Left forelimb (tissue), 1 donor: ENCODE measurements at regions not wholly inside any gene's neighbourhood (a gene's known extent, or its start where the extent isn't known, plus 50 kb on each side); places are given as distances from the start of the nearest gene placed in this dataset.

Experiments used
- DNase-seq: peaks from one replicate; pipeline ENCODE4 v3.0.0-alpha.2; 2018; ENCODE audit warnings: low spot score

GRCh38 chr16:86039606-86040005 is 140.6 kb downstream of the IRF8 start:
- peak; percentile 25 for DNase-seq

GRCh38 chr16:86040496-86040895 is 141.5 kb downstream of the IRF8 start:
- DNase-seq = peak; percentile 17

DNA sequence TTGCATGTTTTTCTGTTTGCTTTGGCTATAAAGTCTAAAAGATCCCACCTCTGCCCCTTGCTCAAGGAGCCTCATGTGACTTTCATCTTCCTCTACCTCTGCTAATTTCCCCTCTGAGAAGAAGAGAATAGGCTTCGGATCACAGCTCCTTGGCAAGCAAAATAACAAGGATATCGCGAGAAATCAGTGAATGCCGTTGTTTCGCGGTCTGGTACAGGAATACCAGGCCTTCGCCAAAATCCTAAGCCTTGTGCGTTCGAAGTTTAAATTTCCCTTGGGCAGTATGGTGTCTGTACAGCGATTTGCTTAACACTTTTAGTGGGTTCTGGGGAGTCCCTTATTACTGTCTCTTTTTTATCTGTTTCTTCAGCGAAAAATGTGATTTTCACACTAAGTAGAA is 142.3 kb downstream of the IRF8 start:
- peak; percentile 31 for DNase-seq

GRCh38 chr16:86041807-86042206 is 142.8 kb downstream of the IRF8 start:
- DNase-seq = no peak

GRCh38 chr16:86042393-86042792 is 143.4 kb downstream of the IRF8 start:
- no peak for DNase-seq

DNA sequence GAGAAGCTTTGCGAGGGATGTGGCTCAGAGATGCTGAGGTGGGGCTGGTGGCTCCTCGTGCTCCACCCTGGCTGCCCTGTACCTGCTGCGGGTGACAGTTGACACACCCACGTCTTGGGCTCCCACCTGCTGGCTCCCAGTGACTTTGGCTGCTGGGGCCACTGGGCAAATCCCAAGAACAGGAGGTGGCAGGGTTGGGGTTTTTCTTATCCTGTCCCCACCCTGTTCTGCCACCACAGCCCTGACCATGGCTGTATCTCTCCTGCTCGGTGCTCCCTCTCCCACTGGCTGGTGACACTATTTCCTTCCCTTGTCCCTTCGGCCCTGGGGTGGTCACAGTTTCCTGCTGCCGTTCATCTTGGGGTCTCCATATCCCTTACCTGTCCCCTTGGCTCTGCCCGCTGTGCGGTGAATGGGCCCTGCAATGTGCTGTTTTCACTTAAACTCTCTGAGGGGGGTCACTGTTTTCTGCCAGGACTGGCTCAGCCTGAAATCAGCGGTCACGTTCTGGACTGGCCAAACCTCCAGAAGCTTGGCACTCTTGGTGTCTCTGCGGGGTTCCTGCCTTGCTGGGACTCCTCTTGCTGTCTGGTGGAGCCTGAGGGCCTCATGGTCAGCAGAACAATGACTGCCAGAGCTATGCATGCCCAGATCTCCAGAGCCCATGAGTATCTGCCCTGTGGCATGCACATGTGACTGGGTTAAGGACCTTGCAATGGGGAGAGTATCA is 144.2 kb downstream of the IRF8 start:
- DNase-seq = peak; percentile 34

DNA sequence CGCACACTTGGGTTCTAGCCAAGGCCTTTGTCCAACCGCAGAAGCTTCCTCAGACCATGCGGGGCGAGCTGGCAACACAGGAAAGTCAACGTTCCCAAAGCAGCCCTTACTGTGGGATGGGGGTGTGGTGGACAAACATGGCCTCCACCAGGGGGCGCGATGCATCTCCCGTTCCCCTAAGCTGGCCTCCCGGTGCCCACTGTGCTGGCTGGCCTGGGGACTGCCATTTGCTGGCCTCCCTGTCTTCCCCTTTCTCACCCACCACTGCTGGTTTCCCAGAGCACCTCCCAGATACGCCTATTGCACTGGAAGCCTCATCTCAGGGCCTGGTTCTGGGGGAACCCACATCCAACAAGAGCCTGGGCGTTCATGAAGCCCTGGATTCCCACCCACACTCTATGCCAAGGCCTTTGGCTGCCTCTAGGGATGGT is 145.3 kb downstream of the IRF8 start:
- peak; percentile 53 for DNase-seq

GRCh38 chr16:86044881-86045590 is 146.1 kb downstream of the IRF8 start:
- DNase-seq = peak; percentile 52

DNA sequence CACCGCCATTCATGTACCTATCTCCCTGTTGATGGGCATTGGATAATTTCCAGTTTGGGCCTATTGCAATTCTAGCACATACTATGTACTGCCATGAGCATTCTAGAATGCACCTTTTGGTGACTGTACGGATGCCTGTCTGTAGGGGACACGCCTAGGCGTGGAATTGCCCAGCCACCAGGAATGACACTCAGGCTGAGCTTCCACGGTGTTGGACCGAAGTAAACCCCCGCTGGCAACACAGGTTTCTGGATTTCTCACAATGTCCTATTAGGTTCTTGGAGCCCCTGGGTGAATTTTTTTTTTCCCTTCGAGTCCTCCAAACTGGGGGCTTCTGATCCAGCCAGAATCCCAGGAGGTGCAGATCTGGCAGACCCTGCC is 146.6 kb downstream of the IRF8 start:
- DNase-seq = peak; percentile 11

GRCh38 chr16:86046026-86046425 is 147.1 kb downstream of the IRF8 start:
- no peak for DNase-seq

DNA sequence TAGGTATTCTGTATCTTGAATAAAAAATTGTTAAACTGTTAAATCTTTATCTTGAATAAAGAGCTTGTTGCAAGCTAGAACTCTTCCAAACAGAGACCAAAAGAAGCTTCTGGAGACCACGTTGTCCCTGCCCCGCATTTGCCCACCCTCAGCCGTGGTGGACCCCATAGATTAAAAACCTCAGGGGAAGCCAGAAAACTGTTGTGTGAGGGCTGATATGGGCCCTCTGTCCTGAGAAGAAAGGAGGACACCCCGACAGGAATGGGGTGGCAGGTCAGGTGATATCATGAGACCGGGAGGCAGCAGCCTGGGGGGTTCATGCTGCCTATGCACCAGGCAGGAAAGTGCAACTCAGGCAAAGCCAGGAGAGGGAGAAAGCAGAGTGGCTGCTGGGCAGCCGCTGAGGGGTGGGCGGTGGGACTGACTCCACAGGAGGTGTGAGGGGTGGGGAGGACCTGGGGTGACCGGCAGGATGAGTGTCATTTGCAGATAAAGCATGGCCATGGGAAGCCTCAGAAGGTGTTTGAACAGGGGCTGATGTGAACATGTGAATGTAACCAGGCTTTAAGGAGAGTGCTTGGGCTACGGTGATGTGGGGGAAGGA is 147.8 kb downstream of the IRF8 start:
- peak; percentile 63 for DNase-seq

DNA sequence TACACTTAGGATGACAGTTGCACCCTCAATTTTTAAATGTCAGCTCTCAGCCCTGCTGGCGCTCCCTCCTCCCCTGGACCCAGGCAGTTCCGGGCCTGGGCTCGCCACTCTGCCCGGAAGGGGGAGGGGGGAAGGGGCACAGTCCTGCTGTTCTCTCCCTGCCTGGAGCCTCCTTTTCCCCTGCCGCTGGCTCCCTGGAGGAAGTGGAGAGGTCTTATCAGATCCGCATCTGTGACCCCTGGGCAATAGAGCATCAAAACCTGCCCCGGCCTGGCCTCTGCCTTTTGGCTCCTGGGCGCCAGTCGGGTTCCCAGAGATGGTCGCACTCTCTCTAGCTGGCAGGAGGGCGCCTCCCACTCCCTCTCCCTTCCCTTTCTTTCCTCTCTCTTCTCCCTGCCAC is 149.3 kb downstream of the IRF8 start:
- DNase-seq = no peak

- no peak for DNase-seq
Observed at GRCh38 chr16:86048882-86049585, 150.1 kb downstream of the IRF8 start.

DNA sequence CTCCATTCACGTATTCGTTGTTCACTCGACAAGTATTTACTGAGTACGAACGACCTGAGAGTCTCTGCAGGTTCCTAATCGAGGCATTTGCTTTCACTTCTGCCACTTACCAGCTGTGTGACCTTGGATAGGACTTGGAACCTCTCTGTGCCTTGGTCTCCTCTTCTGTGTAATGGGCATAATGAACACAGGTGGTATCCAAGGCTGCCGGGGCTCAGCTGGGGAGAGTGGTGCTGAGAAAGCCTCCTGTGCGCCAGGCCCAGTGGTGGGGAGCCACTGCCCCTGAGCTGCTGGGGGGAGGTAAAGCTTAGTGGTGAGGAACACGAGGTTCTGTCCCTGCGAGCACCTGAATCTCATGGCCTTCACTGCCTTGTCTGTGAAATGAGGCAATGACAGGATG is 150.7 kb downstream of the IRF8 start:
- no peak for DNase-seq

DNA sequence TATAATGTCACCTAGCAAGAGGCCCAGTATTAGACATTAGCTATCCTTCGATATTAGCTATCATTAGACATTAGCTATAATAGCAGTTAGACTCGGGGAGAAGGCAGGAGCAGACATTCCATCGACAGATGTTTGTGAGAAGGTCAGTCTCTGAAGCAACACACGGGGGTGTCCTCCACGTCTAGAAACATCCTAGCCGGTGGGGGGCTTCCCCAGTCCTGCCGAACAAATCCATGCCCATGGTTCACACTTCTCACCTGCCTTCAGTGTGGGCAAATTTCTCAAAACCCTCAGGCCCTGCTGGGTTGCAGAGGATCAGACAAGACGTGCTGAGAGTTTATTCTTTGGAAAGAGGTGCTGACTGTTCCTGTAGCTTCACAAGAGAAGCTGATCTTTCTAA is 151.1 kb downstream of the IRF8 start:
- DNase-seq = no peak

DNA sequence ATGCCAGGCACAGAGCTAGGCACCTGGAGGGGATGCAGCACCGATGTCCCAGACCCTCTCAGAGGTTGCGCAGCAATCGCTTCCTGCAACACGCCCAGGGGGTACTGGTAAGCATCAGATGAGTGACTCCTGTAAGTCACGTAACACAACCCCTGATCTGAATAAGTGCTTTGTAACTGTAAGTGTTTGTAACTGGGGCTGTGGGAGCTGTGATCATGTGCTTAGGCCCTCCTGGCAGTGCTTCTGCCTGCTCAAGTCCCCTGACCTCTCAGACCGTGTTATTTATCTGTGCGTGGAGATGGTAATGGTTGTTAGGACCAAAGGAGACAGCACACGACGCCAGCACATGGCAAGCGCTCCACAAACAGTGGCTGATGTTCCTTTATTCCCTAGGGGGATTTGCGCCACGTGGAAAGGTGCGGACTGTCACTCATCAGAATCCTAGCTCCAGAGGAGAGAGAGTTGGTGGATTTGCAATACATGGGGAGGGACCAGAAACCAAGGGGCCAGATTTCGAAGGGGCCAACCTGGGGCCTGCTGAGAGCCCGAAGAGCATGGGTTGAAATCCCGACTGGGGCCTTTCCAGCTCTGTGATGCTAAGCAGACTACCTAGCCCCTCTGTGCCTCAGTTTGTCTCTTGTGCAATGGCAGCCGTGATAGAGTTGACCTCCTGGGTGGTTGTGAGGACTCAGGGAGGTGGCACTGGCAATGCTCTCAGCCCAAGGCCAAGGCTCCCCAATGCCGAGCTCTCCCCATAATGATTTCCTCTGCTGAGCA is 151.8 kb downstream of the IRF8 start:
- no peak for DNase-seq

DNA sequence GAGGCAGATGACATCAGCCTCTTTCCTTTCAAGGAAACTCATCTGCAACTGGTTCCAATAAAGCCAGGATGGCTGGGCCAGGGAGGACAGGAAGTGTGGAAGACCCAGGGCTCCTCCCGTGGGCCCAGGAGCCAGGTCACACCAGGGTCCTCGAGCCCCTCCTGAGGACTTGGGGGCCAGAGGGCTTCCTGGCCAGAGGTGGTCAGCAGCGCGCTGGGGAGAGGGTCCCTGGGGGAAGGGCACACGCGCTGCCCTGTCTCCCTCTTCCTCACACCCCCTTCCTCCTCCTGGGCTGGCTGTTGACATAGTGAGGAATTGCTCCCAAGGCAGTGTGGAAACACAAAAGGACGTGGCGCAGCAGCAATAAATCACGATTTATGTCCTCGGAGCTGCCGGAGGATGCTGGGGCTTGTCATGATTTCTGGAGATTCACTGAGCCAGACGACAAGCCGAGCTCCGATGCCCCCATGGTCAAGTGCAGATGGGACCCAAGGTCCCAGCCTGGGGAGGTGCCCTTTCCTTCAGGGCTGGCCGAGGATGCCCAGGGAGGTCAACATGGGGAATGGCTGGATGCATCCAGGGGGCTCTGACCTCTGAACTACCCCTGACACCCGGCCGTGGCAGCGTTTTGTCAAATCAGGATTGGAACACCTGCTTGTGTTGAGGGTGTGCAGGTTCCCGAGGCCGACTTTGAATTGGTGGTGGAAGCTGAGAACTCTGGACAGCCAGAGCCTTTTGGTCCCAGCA is 152.6 kb downstream of the IRF8 start:
- no peak for DNase-seq

- no peak for DNase-seq
Observed at GRCh38 chr16:86052115-86052670, 153.2 kb downstream of the IRF8 start.

DNA sequence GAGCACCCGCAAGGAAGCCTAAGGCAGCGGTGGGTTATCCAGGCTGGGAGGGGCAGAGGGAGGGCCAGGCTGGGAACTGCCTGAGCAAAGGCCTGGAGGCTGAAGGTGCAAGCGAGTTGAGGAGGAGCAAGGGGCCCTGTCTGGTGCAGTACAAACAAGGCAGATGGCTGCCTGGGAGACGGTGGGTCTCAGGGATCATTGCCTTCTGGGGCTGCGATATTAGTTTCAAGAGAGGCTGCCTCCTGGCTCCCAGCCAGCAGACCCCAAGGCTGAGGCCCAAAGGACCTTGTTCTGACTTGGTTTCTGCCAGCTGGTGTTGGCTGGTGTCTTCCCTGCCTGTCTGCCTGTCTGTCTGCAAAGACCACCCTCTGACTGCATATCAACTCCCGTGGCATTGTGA is 154.0 kb downstream of the IRF8 start:
- DNase-seq = no peak

DNA sequence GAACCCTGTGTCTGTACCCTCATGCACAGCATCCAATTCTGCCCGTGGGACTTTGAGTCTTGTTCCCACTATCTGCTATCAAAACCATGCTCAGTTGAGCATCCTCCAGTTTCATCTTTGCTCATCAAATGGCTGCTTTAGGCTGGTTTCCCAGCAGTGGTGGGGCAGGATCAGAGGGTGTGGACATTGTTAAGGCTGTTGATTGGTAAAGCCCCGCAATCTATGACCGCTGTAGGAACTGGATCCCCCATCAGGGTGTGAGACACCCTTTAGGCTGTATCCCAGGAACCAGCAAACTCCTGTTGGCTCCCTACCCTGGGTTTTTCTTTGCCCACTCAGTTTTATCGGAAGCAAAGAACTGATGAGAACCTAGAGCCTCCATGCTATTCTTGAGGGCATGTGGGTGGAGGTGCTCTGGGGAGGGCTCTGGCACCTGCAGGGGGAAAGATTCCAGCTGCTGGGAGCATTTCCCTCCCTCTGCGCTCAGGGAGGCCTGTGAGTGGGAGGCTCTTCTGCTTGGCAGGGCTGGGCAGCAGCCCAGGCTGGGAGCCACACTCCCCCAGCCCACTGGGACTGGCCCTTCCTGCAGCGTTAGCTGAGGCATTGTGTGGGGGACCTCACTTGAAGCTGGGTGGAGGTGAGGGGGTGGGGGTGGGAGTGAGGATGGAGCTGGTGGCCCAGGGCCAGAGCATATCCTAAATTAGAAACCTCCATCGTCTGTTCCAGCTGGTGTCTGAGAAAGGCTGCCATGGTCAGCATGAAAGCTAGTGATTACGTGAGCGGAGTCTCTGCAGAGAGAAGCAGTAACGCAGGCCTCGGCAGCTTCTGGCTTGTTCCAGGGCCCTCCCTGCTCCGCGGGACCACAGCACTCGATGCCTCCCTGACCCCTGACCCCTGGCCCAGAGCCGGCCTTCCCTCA is 160.6 kb downstream of the IRF8 start:
- DNase-seq = no peak
